H1 (cell line): ENCODE measurements at regions not wholly inside any gene's neighbourhood (a gene's known extent, or its start where the extent isn't known, plus 50 kb on each side); places are given as distances from the start of the nearest gene placed in this dataset.

Experiments used
- CTCF ChIA-PET: fragments of 300-600 bp; sonication (Branson Sonifier 250); formaldehyde crosslinking; loops from one replicate; lab custom pipeline; 2021; ENCODE audit not compliant: partially characterized antibody; lab: Charles Lee
- POLR2A ChIA-PET: fragments of 300-600 bp; sonication (Branson Sonifier 250); formaldehyde crosslinking; loops from one replicate; lab custom pipeline; 2021; ENCODE audit warnings: inconsistent platforms; ENCODE audit not compliant: partially characterized antibody; lab: Charles Lee
- DNase-seq, 2 experiments: peaks; one replicate each; pipeline versions ENCODE4 v3.0.0 to v3.0.0-alpha.2; 2010 to 2022; ENCODE audit warnings: low spot score in 2 of 2, low read depth in 1 of 2, mixed read lengths in 1 of 2
- FAIRE-seq: peaks from 2 replicates; lab custom pipeline; 2011; peaks lifted over from hg19 to GRCh38; lab: Jason Lieb, UNC
- H2AFZ ChIP-seq: 2 replicates; pipeline ENCODE4 v1.8.1; 2012; ENCODE audit warnings: low read length, inconsistent platforms
- H2AK5ac ChIP-seq: 2 replicates; pipeline ENCODE4 v1.6.1; 2013; ENCODE audit warnings: low read depth, low read length
- H2BK120ac ChIP-seq: replicated peaks from 2 replicates; pipeline ENCODE3; 2013; ENCODE audit warnings: low read depth, low read length, inconsistent platforms
- H2BK12ac ChIP-seq: 2 replicates; pipeline ENCODE4 v1.6.1; 2013; ENCODE audit warnings: low read depth, low read length
- H2BK15ac ChIP-seq: 2 replicates; pipeline ENCODE4 v1.6.1; 2013; ENCODE audit warnings: low read length
- H2BK20ac ChIP-seq: 2 replicates; pipeline ENCODE4 v1.6.1; 2013; ENCODE audit warnings: low read length
- H2BK5ac ChIP-seq: 2 replicates; pipeline ENCODE4 v1.6.1; 2013; ENCODE audit warnings: low read depth, low read length
- H3K14ac ChIP-seq: 2 replicates; pipeline ENCODE4 v1.6.1; 2013; ENCODE audit warnings: inconsistent platforms; ENCODE audit not compliant: insufficient read length
- H3K18ac ChIP-seq: 2 replicates; pipeline ENCODE4 v1.6.1; 2013; ENCODE audit warnings: low read length; ENCODE audit errors: extremely low read depth
- H3K23ac ChIP-seq: 2 replicates; pipeline ENCODE4 v1.6.1; 2013; ENCODE audit warnings: inconsistent platforms; ENCODE audit not compliant: insufficient read length
- H3K23me2 ChIP-seq: 2 replicates; pipeline ENCODE4 v1.6.1; 2013; ENCODE audit warnings: low read depth, low read length
- H3K27ac ChIP-seq: 2 replicates; pipeline ENCODE4 v1.6.1; 2011; ENCODE audit warnings: low read depth, low read length, inconsistent platforms
- H3K27me3 ChIP-seq, 4 experiments: replicated peaks in 1 of 4; 1 replicate in 1 of 4; 2 replicates in 3 of 4; pipeline versions ENCODE4 v1.6.1 to v1.8.1; 2011 to 2013; ENCODE audit warnings: low read length in 3 of 4, mild to moderate bottlenecking in 3 of 4, inconsistent platforms in 2 of 4, mixed read lengths in 2 of 4, moderate library complexity in 1 of 4; ENCODE audit not compliant: control insufficient read depth in 3 of 4, insufficient read depth in 3 of 4; ENCODE audit errors: extremely low read depth in 1 of 4
- H3K36me3 ChIP-seq, 4 experiments: 2 replicates each; pipeline versions ENCODE4 v1.6.1 to v1.8.1; 2011 to 2013; ENCODE audit warnings: mild to moderate bottlenecking in 4 of 4, low read length in 3 of 4, moderate library complexity in 2 of 4, control low read depth in 1 of 4, inconsistent platforms in 1 of 4; ENCODE audit not compliant: insufficient read depth in 4 of 4, control insufficient read depth in 2 of 4
- H3K4ac ChIP-seq: replicated peaks from 2 replicates; pipeline ENCODE3; 2013; ENCODE audit warnings: low read length, low read depth, mixed read lengths, inconsistent platforms; ENCODE audit not compliant: insufficient read length
- H3K4me1 ChIP-seq, 4 experiments: replicated peaks in 1 of 4; 1 replicate in 1 of 4; 2 replicates in 3 of 4; pipeline versions ENCODE4 v1.6.1 to v1.8.1; 2011 to 2013; ENCODE audit warnings: low read length in 3 of 4, inconsistent platforms in 2 of 4, mixed read lengths in 1 of 4; ENCODE audit not compliant: insufficient read depth in 4 of 4, control insufficient read depth in 3 of 4
- H3K4me2 ChIP-seq, 2 experiments: 2 replicates each; pipeline versions ENCODE4 v1.6.1 to v1.8.1; 2011 to 2013; ENCODE audit warnings: low read depth in 2 of 2, low read length in 2 of 2, control low read depth in 1 of 2, inconsistent platforms in 1 of 2, mild to moderate bottlenecking in 1 of 2; ENCODE audit not compliant: insufficient read depth in 1 of 2
- H3K4me3 ChIP-seq, 4 experiments: fragments of 200-600, 300-600 bp in 1 of 4; sonication (generic), shearing (Covaris generic), sonication (Bioruptor Twin) in 1 of 4; 2 replicates each; pipeline versions ENCODE4 v1.5.1 to v1.8.1; 2011 to 2016; ENCODE audit warnings: low read length in 4 of 4, low read depth in 3 of 4, control low read depth in 2 of 4, inconsistent platforms in 2 of 4, mild to moderate bottlenecking in 2 of 4, mixed read lengths in 1 of 4, moderate library complexity in 1 of 4; ENCODE audit not compliant: insufficient read depth in 2 of 4; ENCODE audit errors: extremely low read depth in 1 of 4
- H3K56ac ChIP-seq: replicated peaks from 2 replicates; pipeline ENCODE3; 2013; ENCODE audit warnings: low read depth, mild to moderate bottlenecking, mixed read lengths, low read length, inconsistent platforms; ENCODE audit not compliant: insufficient read length
- H3K79me1 ChIP-seq: 2 replicates; pipeline ENCODE4 v1.6.1; 2013; ENCODE audit warnings: low read depth, low read length, control low read depth
- H3K79me2 ChIP-seq, 2 experiments: 2 replicates each; pipeline versions ENCODE4 v1.6.1 to v1.8.1; 2012 to 2013; ENCODE audit warnings: low read length in 2 of 2, mild to moderate bottlenecking in 2 of 2, inconsistent platforms in 1 of 2; ENCODE audit not compliant: insufficient read depth in 2 of 2, control insufficient read depth in 1 of 2
- H3K9ac ChIP-seq, 4 experiments: replicated peaks in 1 of 4; 1 replicate in 1 of 4; 2 replicates in 3 of 4; pipeline versions ENCODE4 v1.6.1 to v1.8.1; 2011 to 2013; ENCODE audit warnings: low read depth in 3 of 4, low read length in 3 of 4, control low read depth in 2 of 4, mild to moderate bottlenecking in 2 of 4, moderate library complexity in 2 of 4, inconsistent platforms in 1 of 4; ENCODE audit errors: extremely low read depth in 1 of 4
- H3K9me3 ChIP-seq, 2 experiments: 2 replicates each; pipeline versions ENCODE4 v1.6.1 to v1.8.1; 2012 to 2013; ENCODE audit warnings: mild to moderate bottlenecking in 2 of 2, moderate library complexity in 2 of 2, control low read depth in 1 of 2, inconsistent platforms in 1 of 2, low read depth in 1 of 2, low read length in 1 of 2, mixed read lengths in 1 of 2; ENCODE audit not compliant: insufficient read depth in 2 of 2
- H4K20me1 ChIP-seq, 2 experiments: replicated peaks in 1 of 2; 2 replicates each; pipeline versions ENCODE3 to v1.8.1; 2011 to 2013; ENCODE audit warnings: inconsistent platforms in 2 of 2, low read length in 2 of 2, mild to moderate bottlenecking in 1 of 2; ENCODE audit not compliant: insufficient read depth in 2 of 2, control insufficient read depth in 1 of 2
- H4K5ac ChIP-seq: 2 replicates; pipeline ENCODE4 v1.6.1; 2013; ENCODE audit warnings: low read length, low read depth, mixed read lengths, inconsistent platforms; ENCODE audit not compliant: insufficient read length
- H4K8ac ChIP-seq: 2 replicates; pipeline ENCODE4 v1.8.0; 2013; ENCODE audit warnings: mild to moderate bottlenecking, moderate library complexity, low read length, inconsistent platforms; ENCODE audit not compliant: insufficient read depth; ENCODE audit errors: extremely low read depth
- H4K91ac ChIP-seq: replicated peaks from 2 replicates; pipeline ENCODE3; 2013; ENCODE audit warnings: low read length, mixed read lengths, inconsistent platforms; ENCODE audit not compliant: insufficient read length
- SP2 ChIP-seq: IDR thresholded peaks from 2 replicates; pipeline ENCODE4 v1.6.1; 2012; ENCODE audit warnings: mild to moderate bottlenecking, low read length, inconsistent platforms
- WGBS, 2 experiments: shearing (Covaris generic) in 1 of 2; methylation state at CpG; one replicate each; pipeline versions ENCODE4 v1.1.6 to v1.1.7; 2013 to 2015; ENCODE audit warnings: low lambda C conversion rate in 2 of 2, mixed read lengths in 2 of 2, inconsistent platforms in 1 of 2, low coverage in 1 of 2, missing lambda C conversion rate in 1 of 2; ENCODE audit not compliant: insufficient replicate concordance in 2 of 2, insufficient coverage in 1 of 2, insufficient read length in 1 of 2; ENCODE audit errors: extremely low coverage in 1 of 2, missing lambda C conversion rate in 1 of 2; 5-methylcytosine and 5-hydroxymethylcytosine counted together
- TF ChIP-seq, protein P1 (sequence below): IDR thresholded peaks from 2 replicates; pipeline ENCODE4 v1.6.1; 2011; ENCODE audit warnings: low read depth, mild to moderate bottlenecking, low read length; ENCODE audit not compliant: insufficient read depth

GRCh38 chr9:105073147-105073546 lies 145.2 kb upstream of the ABCA1 start:
- FAIRE-seq (no peak), DNase-seq (no peak)
- no peaks in the 10 kb centered on the region for H3K79me2 ChIP-seq
- no peak overlapping the region for H4K91ac ChIP-seq
- H3K56ac ChIP-seq, result no peak overlapping the region
- H2AK5ac ChIP-seq, result no peak overlapping the region
- no peak overlapping the region for H3K14ac ChIP-seq
- no peak overlapping the region for H3K9ac ChIP-seq
- WGBS, 2 experiments, result 100% methylated on average over 1 of the region's 1 CpG; no CpG with 5 or more reads in 1 of the 2 experiments
- H3K27me3 ChIP-seq, result no peaks in the 10 kb centered on the region
- no peak overlapping the region for H2BK120ac ChIP-seq
- H4K8ac ChIP-seq, result no peak overlapping the region
- ChIA-PET CTCF (interaction anchor here (1.0 kb wide), 1 partner anchor 10 kb away, joined by 4 read pairs; no protein-coding TSS in a partner anchor), POLR2A (no interaction called here)
- no peaks in the 10 kb centered on the region for H3K4me1 ChIP-seq
- no peak overlapping the region for H3K4me2 ChIP-seq
- H3K4ac ChIP-seq, result no peak overlapping the region
- H3K23me2 ChIP-seq, result no peaks in the 10 kb centered on the region
- H3K4me3 ChIP-seq, result no peak overlapping the region
- TF ChIP-seq, protein P1, sequence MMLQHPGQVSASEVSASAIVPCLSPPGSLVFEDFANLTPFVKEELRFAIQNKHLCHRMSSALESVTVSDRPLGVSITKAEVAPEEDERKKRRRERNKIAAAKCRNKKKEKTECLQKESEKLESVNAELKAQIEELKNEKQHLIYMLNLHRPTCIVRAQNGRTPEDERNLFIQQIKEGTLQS, result no peak
- TF ChIP-seq SP2, result no peak
- no peaks in the 10 kb centered on the region for H3K79me1 ChIP-seq
- no peak overlapping the region for H2BK5ac ChIP-seq
- no peak overlapping the region for H4K5ac ChIP-seq
- H2BK20ac ChIP-seq, result no peak overlapping the region
- no peak overlapping the region for H2BK12ac ChIP-seq
- H4K20me1 ChIP-seq, result no peaks in the 10 kb centered on the region
- H2BK15ac ChIP-seq, result no peak overlapping the region
- H3K36me3 ChIP-seq, result no peaks in the 10 kb centered on the region
- H3K9me3 ChIP-seq, result no peaks in the 10 kb centered on the region
- H3K18ac ChIP-seq, result no peak overlapping the region
- no peak overlapping the region for H2AFZ ChIP-seq
- H3K27ac ChIP-seq, result no peak overlapping the region
- H3K23ac ChIP-seq, result no peak overlapping the region
